CD14-positive monocyte (primary cell): ENCODE measurements at regions not wholly inside any gene's neighbourhood (a gene's known extent, or its start where the extent isn't known, plus 50 kb on each side); places are given as distances from the start of the nearest gene placed in this dataset.

Experiments used
- DNase-seq, 3 donors: peaks; one replicate each; pipeline ENCODE4 v3.0.0-alpha.2; 2011 to 2022
- H2AFZ ChIP-seq: 2 replicates; pipeline ENCODE4 v1.6.0; 2012; ENCODE audit warnings: mild to moderate bottlenecking, low read depth, low read length, inconsistent platforms; ENCODE audit not compliant: insufficient read depth, poor library complexity, severe bottlenecking
- H3K27ac ChIP-seq, 2 donors: 1 replicate in 1 of 2; 2 replicates in 1 of 2; pipeline ENCODE4 v1.5.1; 2012 to 2013; ENCODE audit warnings: low read length in 2 of 2, control low read depth in 1 of 2, inconsistent platforms in 1 of 2, low read depth in 1 of 2, mild to moderate bottlenecking in 1 of 2
- H3K27me3 ChIP-seq, 2 donors: one replicate each; pipeline versions ENCODE4 v1.6.0 to v1.6.1; 2011 to 2013; ENCODE audit warnings: low read length in 2 of 2; ENCODE audit not compliant: control insufficient read depth in 2 of 2, insufficient read depth in 2 of 2
- H3K36me3 ChIP-seq, 2 donors: replicated peaks in 1 of 2; 1 replicate in 1 of 2; 2 replicates in 1 of 2; pipeline versions ENCODE4 v1.5.1 to v1.6.1; 2012 to 2013; ENCODE audit warnings: low read length in 2 of 2, control low read depth in 1 of 2, inconsistent platforms in 1 of 2, mild to moderate bottlenecking in 1 of 2; ENCODE audit not compliant: insufficient read depth in 2 of 2, control insufficient read depth in 1 of 2
- H3K4me1 ChIP-seq, 2 donors: 1 replicate in 1 of 2; 2 replicates in 1 of 2; pipeline versions ENCODE4 v1.5.1 to v1.6.1; 2012 to 2013; ENCODE audit warnings: low read length in 2 of 2, control low read depth in 1 of 2, inconsistent platforms in 1 of 2, mild to moderate bottlenecking in 1 of 2, moderate library complexity in 1 of 2; ENCODE audit not compliant: insufficient read depth in 2 of 2, control insufficient read depth in 1 of 2
- H3K4me2 ChIP-seq: replicated peaks from 2 replicates; pipeline ENCODE3; 2012; ENCODE audit warnings: low read length, moderate library complexity, mild to moderate bottlenecking; ENCODE audit not compliant: poor library complexity, severe bottlenecking; ENCODE audit errors: extremely low read depth
- H3K4me3 ChIP-seq, 3 experiments: fragments of 200-600 bp in 1 of 3; sonication (generic) in 1 of 3; replicated peaks in 1 of 3; 1 replicate in 2 of 3; 2 replicates in 1 of 3; pipeline ENCODE4 v1.5.1; 2011 to 2013; ENCODE audit warnings: low read length in 3 of 3, mild to moderate bottlenecking in 3 of 3, control low read depth in 2 of 3, low read depth in 2 of 3, inconsistent platforms in 1 of 3, moderate library complexity in 1 of 3
- H3K79me2 ChIP-seq: 2 replicates; pipeline ENCODE4 v1.6.0; 2012; ENCODE audit warnings: mild to moderate bottlenecking, control low read depth, inconsistent platforms, low read length, moderate library complexity; ENCODE audit not compliant: insufficient read depth
- H3K9ac ChIP-seq: 2 replicates; pipeline ENCODE4 v1.6.0; 2017; ENCODE audit warnings: low read length, mild to moderate bottlenecking; ENCODE audit not compliant: insufficient read depth, poor library complexity, severe bottlenecking
- H3K9me3 ChIP-seq, 2 donors: replicated peaks in 1 of 2; 1 replicate in 1 of 2; 2 replicates in 1 of 2; pipeline versions ENCODE4 v1.5.1 to v1.6.1; 2012 to 2013; ENCODE audit warnings: low read length in 2 of 2, control low read depth in 1 of 2; ENCODE audit not compliant: control insufficient read depth in 1 of 2, insufficient read depth in 1 of 2
- H4K20me1 ChIP-seq: 2 replicates; pipeline ENCODE4 v1.6.0; 2012; ENCODE audit warnings: mild to moderate bottlenecking, low read length, control low read depth, moderate library complexity; ENCODE audit not compliant: insufficient read depth
- H3K27ac Mint-ChIP-seq, 7 donors: one replicate each; pipeline ENCODE4 v1.8.0; 2020; ENCODE audit warnings: mild to moderate bottlenecking in 7 of 7, mixed read lengths in 7 of 7, moderate library complexity in 6 of 7, inconsistent platforms in 2 of 7
- H3K27me3 Mint-ChIP-seq, 3 donors: one replicate each; pipeline ENCODE4 v1.8.0; 2021 to 2022; ENCODE audit warnings: low read depth in 3 of 3, mild to moderate bottlenecking in 3 of 3, mixed read lengths in 3 of 3, moderate library complexity in 3 of 3, inconsistent platforms in 1 of 3
- H3K36me3 Mint-ChIP-seq, 2 donors: one replicate each; pipeline ENCODE4 v1.8.0; 2020; ENCODE audit warnings: mixed read lengths in 2 of 2, inconsistent platforms in 1 of 2, mild to moderate bottlenecking in 1 of 2
- H3K4me1 Mint-ChIP-seq: one replicate; pipeline ENCODE4 v1.8.0; 2020; ENCODE audit warnings: mild to moderate bottlenecking, mixed read lengths
- H3K4me3 Mint-ChIP-seq, 2 donors: one replicate each; pipeline ENCODE4 v1.8.0; 2020; ENCODE audit warnings: mild to moderate bottlenecking in 2 of 2, mixed read lengths in 2 of 2, moderate library complexity in 1 of 2
- H3K9me3 Mint-ChIP-seq, 7 donors: one replicate each; pipeline ENCODE4 v1.8.0; 2020 to 2022; ENCODE audit warnings: mixed read lengths in 7 of 7, mild to moderate bottlenecking in 6 of 7, moderate library complexity in 6 of 7, inconsistent platforms in 2 of 7
- CTCF ChIP-seq: fragments of 200-600 bp; IDR thresholded peaks from one replicate; pipeline ENCODE4 v1.8.0; 2022; ENCODE audit warnings: antibody characterized with exemption, mild to moderate bottlenecking
- WGBS: methylation state at CpG from one replicate; pipeline ENCODE4 v1.1.5; 2013; ENCODE audit warnings: missing lambda C conversion rate; ENCODE audit not compliant: insufficient coverage; 5-methylcytosine and 5-hydroxymethylcytosine counted together
- intact Hi-C, 2 donors: fragments of 100-400 bp; cut with micrococcal nuclease; formaldehyde crosslinking; loops; one replicate each; pipeline versions ENCODE4 v1.15.0 to v1.15.1; 2023

GRCh38 chr21:24896735-24897124 is 710.6 kb downstream of the MRPL39 start:
- H3K4me3 Mint-ChIP-seq: no peak overlapping the region
- no peaks in the 10 kb centered on the region for H3K4me1 Mint-ChIP-seq
- Histone ChIP-seq H3K4me3 (no peak overlapping the region), H4K20me1 (no peaks in the 10 kb centered on the region), H3K9ac (no peak overlapping the region), H3K9me3 (no peaks in the 10 kb centered on the region), H3K27me3 (no peaks in the 10 kb centered on the region), H2AFZ (no peak overlapping the region), H3K79me2 (no peaks in the 10 kb centered on the region), H3K4me1 (no peaks in the 10 kb centered on the region), H3K27ac (no peak overlapping the region), H3K4me2 (no peak overlapping the region), H3K36me3 (no peaks in the 10 kb centered on the region)
- H3K9me3 Mint-ChIP-seq: peaks cover 0 to 2% (median 0%) of the 10 kb centered on the region in 7 donors
- intact Hi-C loops: no loop called here
- no peaks in the 10 kb centered on the region for H3K36me3 Mint-ChIP-seq
- no peak overlapping the region for H3K27ac Mint-ChIP-seq
- no peak for TF ChIP-seq CTCF
- no peak for DNase-seq
- H3K27me3 Mint-ChIP-seq: no peaks in the 10 kb centered on the region

GRCh38 chr21:24895885-24896734 is 711.2 kb downstream of the MRPL39 start:
- no peak overlapping the region for H3K4me3 Mint-ChIP-seq
- no peaks in the 10 kb centered on the region for H3K36me3 Mint-ChIP-seq
- Histone ChIP-seq H3K27ac (no peak overlapping the region), H3K27me3 (no peaks in the 10 kb centered on the region), H3K4me2 (no peak overlapping the region), H3K79me2 (no peaks in the 10 kb centered on the region), H2AFZ (no peak overlapping the region), H3K4me3 (no peak overlapping the region), H3K9me3 (no peaks in the 10 kb centered on the region), H4K20me1 (no peaks in the 10 kb centered on the region), H3K9ac (no peak overlapping the region), H3K36me3 (no peaks in the 10 kb centered on the region), H3K4me1 (no peaks in the 10 kb centered on the region)
- H3K9me3 Mint-ChIP-seq: no peaks in the 10 kb centered on the region
- intact Hi-C loops: no loop called here
- no peaks in the 10 kb centered on the region for H3K27me3 Mint-ChIP-seq
- TF ChIP-seq CTCF: no peak
- no peaks in the 10 kb centered on the region for H3K4me1 Mint-ChIP-seq
- no peak for DNase-seq
- no peak overlapping the region for H3K27ac Mint-ChIP-seq
- WGBS: 86% methylated on average over 2 of the region's 3 CpGs
